WTC11 (cell line): ENCODE measurements at regions not wholly inside any gene's neighbourhood (a gene's known extent, or its start where the extent isn't known, plus 50 kb on each side); places are given as distances from the start of the nearest gene placed in this dataset.
"Not testable (repeated sequence)": the region's sequence is repeated elsewhere in the genome, so short reads cannot be mapped to it uniquely, and the experiment has no call there.

Source experiments
- ATAC-seq: fragments of 200-7000 bp; cut with Tn5 transposase; 2 replicates; pipeline ENCODE4 v1.10.0; 2021; ENCODE audit warnings: mild to moderate bottlenecking, moderate library complexity
- CTCF ChIA-PET: fragments of 300-600 bp; sonication (Branson Sonifier 250); formaldehyde crosslinking; loops from one replicate; lab custom pipeline; 2021; ENCODE audit warnings: antibody characterized with exemption; lab: Charles Lee
- POLR2A ChIA-PET: fragments of 350-600 bp; sonication (Branson Sonifier 250); formaldehyde crosslinking; loops from one replicate; lab custom pipeline; 2021; ENCODE audit warnings: antibody characterized with exemption; lab: Charles Lee
- DNase-seq: peaks from one replicate; pipeline ENCODE4 v3.0.0; 2021; ENCODE audit warnings: low spot score
- H3K27ac Mint-ChIP-seq: 2 replicates; pipeline ENCODE4 v1.8.0; 2021; ENCODE audit warnings: mixed read lengths
- H3K27me3 Mint-ChIP-seq: 2 replicates; pipeline ENCODE4 v1.8.0; 2021; ENCODE audit warnings: low read depth, mild to moderate bottlenecking, moderate library complexity, mixed read lengths
- H3K36me3 Mint-ChIP-seq: 2 replicates; pipeline ENCODE4 v1.8.0; 2021; ENCODE audit warnings: mixed read lengths
- H3K4me1 Mint-ChIP-seq: 2 replicates; pipeline ENCODE4 v1.8.0; 2022; ENCODE audit warnings: mixed read lengths
- H3K4me3 Mint-ChIP-seq: 2 replicates; pipeline ENCODE4 v1.8.0; 2021; ENCODE audit warnings: mild to moderate bottlenecking, moderate library complexity, mixed read lengths
- H3K9me3 Mint-ChIP-seq: 2 replicates; pipeline ENCODE4 v1.8.0; 2021; ENCODE audit warnings: mixed read lengths
- ATF1 ChIP-seq: sonication (generic); formaldehyde crosslinking; IDR thresholded peaks from 2 replicates; pipeline ENCODE4 v1.8.1; 2023; ENCODE audit warnings: mild to moderate bottlenecking, moderate library complexity, missing genetic modification reagents
- EMX1 ChIP-seq: fragments of 250-450 bp; sonication (Bioruptor Pico); IDR thresholded peaks from 2 replicates; pipeline ENCODE4 v1.8.0; 2021; ENCODE audit warnings: mild to moderate bottlenecking
- GTF2I ChIP-seq: fragments of 250-450 bp; sonication (Bioruptor Pico); conservative IDR thresholded peaks from 2 replicates; pipeline ENCODE4 v1.4.0; 2021; ENCODE audit warnings: mild to moderate bottlenecking
- JAZF1 ChIP-seq: fragments of 250-450 bp; sonication (Bioruptor Pico); IDR thresholded peaks from 2 replicates; pipeline ENCODE4 v1.9.0; 2021; ENCODE audit warnings: moderate library complexity, mild to moderate bottlenecking, inconsistent platforms
- MXD4 ChIP-seq: fragments of 250-450 bp; sonication (Bioruptor Pico); IDR thresholded peaks from 2 replicates; pipeline ENCODE4 v1.8.0; 2021; ENCODE audit warnings: mild to moderate bottlenecking, moderate library complexity, borderline replicate concordance
- NR1H2 ChIP-seq: sonication (generic); formaldehyde crosslinking; IDR thresholded peaks from 2 replicates; pipeline ENCODE4 v1.9.0; 2021; ENCODE audit warnings: mild to moderate bottlenecking, moderate library complexity, missing genetic modification reagents
- SOX15 ChIP-seq: fragments of 250-450 bp; sonication (Bioruptor Pico); IDR thresholded peaks from 2 replicates; pipeline ENCODE4 v1.9.0; 2021; ENCODE audit warnings: mild to moderate bottlenecking
- SP1 ChIP-seq: sonication (generic); formaldehyde crosslinking; conservative IDR thresholded peaks from 2 replicates; pipeline ENCODE4 v1.8.1; 2022; ENCODE audit warnings: missing genetic modification reagents
- TF ChIP-seq, protein P1 (sequence below): sonication (generic); formaldehyde crosslinking; IDR thresholded peaks from 2 replicates; pipeline ENCODE4 v1.8.0; 2022; ENCODE audit warnings: mild to moderate bottlenecking, missing genetic modification reagents
- TF ChIP-seq, protein P2 (sequence below): fragments of 200-600 bp; IDR thresholded peaks from 2 replicates; pipeline ENCODE4 v1.8.0; 2022; ENCODE audit warnings: antibody characterized with exemption
- TF ChIP-seq, protein P3 (sequence below): sonication (generic); formaldehyde crosslinking; conservative IDR thresholded peaks from 2 replicates; pipeline ENCODE4 v1.8.1; 2022; ENCODE audit warnings: mild to moderate bottlenecking, missing genetic modification reagents
- TF ChIP-seq, protein P4 (sequence below): sonication (generic); formaldehyde crosslinking; IDR thresholded peaks from 2 replicates; pipeline ENCODE4 v1.8.0; 2022; ENCODE audit warnings: mild to moderate bottlenecking, missing genetic modification reagents
- TF ChIP-seq, protein P5 (sequence below): sonication (generic); formaldehyde crosslinking; IDR thresholded peaks from 2 replicates; pipeline ENCODE4 v1.8.1; 2022; ENCODE audit warnings: mild to moderate bottlenecking, missing genetic modification reagents, moderate library complexity, borderline replicate concordance
- TF ChIP-seq, protein P6 (sequence below): fragments of 250-450 bp; sonication (Bioruptor Pico); IDR thresholded peaks from 2 replicates; pipeline ENCODE4 v1.9.0; 2021; ENCODE audit warnings: mild to moderate bottlenecking
- TF ChIP-seq, protein P7 (sequence below): sonication (generic); formaldehyde crosslinking; IDR thresholded peaks from 2 replicates; pipeline ENCODE4 v1.8.0; 2023; ENCODE audit warnings: mild to moderate bottlenecking, missing genetic modification reagents

DNA sequence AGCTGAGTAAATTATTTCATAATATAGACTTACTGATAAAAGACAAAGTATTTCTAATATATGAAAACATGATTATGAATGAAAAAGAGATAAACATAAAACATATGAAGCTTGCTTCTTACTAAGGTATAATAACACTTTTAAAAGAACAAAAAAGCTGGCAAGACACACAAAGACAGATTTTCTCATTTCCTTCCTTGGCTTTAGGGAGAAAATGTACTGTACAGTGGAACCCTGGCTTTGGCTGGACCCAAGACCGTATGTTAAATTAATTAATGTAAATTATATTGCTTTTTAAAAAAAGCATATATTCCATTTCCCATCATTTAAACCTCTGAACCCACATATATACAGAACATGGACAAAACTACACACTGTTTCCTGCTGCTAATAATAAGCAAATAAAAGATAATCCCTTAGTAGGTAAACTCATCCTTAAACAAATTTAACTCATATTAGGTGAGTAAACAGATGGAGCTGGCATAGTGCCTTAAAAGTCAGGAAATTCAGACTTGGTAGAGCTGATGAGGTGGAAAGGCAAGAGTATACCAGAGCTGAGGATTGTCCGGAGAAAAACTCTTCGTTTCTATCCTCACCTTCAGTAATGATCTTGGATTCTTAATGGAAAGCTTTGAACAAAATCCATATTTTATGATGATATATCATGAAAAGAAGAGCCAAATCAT is 1016.4 kb upstream of the KCND2 start (continued):
- no peak for TF ChIP-seq ATF1 (CRISPR knock-in tag)
- no peak for TF ChIP-seq EMX1 (CRISPR knock-in tag)
- TF ChIP-seq, protein P1, sequence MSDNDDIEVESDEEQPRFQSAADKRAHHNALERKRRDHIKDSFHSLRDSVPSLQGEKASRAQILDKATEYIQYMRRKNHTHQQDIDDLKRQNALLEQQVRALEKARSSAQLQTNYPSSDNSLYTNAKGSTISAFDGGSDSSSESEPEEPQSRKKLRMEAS (CRISPR knock-in tag), result no peak
- no peak for TF ChIP-seq SP1 (CRISPR knock-in tag)
- no peak for TF ChIP-seq NR1H2 (CRISPR knock-in tag)
- TF ChIP-seq, all 79 proteins: peak for 0

DNA sequence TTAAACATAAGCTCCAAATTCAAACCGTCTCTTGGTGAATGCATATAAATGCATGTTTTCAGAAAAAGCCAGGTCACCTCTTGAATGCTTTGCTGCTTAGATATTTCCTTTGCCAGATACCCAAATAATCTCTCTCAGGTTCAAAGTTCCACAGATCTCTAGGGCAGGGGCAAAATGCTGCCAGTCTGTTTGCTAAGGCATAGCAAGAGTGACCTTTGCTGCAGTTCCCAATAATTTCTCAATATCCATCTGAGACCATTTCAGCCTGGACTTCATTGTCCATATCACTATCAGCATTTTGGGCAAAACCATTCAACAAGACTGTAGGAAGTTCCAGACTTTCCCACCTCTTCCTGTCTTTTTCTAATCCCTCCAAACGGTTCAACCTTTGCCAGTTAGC is 1006.2 kb upstream of the KCND2 start:
- H3K27me3 Mint-ChIP-seq, H3K4me1 Mint-ChIP-seq, H3K27ac Mint-ChIP-seq, H3K36me3 Mint-ChIP-seq, H3K4me3 Mint-ChIP-seq, H3K9me3 Mint-ChIP-seq, ATAC-seq, CTCF ChIA-PET, POLR2A ChIA-PET, DNase-seq: not testable (repeated sequence)

DNA sequence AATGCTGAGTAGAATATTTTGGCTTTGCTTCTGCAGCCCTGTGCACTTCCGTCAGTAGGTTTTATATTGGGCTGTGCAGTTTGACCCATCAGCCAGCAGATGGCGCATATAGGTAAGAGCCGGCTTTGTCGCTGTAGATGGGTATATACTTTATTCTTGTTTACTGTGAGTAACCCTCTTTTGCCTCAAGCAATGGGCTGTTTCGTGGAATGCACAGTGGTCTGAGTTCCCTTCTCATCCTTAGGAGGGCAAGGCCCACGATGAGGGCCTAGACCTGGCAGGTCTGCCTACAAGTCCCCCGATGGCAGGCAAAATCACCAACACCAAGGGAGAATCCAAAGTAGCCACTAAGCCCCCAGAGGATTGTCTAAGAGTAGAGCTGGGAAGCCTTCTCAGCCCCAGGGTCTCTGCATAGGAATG is 1002.9 kb upstream of the KCND2 start:
- H3K9me3 Mint-ChIP-seq, result no peaks in the 10 kb centered on the region
- H3K4me1 Mint-ChIP-seq, result peaks cover 2% of the 10 kb centered on the region; the same call in 1 of the 2 replicates
- H3K36me3 Mint-ChIP-seq, result no peaks in the 10 kb centered on the region
- CTCF ChIA-PET, result interaction anchor here (0.7 kb wide), 1 partner anchor 212 kb away, joined by 7 read pairs; no protein-coding TSS in a partner anchor
- TF ChIP-seq, protein P2, sequence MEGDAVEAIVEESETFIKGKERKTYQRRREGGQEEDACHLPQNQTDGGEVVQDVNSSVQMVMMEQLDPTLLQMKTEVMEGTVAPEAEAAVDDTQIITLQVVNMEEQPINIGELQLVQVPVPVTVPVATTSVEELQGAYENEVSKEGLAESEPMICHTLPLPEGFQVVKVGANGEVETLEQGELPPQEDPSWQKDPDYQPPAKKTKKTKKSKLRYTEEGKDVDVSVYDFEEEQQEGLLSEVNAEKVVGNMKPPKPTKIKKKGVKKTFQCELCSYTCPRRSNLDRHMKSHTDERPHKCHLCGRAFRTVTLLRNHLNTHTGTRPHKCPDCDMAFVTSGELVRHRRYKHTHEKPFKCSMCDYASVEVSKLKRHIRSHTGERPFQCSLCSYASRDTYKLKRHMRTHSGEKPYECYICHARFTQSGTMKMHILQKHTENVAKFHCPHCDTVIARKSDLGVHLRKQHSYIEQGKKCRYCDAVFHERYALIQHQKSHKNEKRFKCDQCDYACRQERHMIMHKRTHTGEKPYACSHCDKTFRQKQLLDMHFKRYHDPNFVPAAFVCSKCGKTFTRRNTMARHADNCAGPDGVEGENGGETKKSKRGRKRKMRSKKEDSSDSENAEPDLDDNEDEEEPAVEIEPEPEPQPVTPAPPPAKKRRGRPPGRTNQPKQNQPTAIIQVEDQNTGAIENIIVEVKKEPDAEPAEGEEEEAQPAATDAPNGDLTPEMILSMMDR, result peak; percentile 81
- TF ChIP-seq JAZF1, result no peak
- TF ChIP-seq, all 79 proteins: peak for 1
- no peak overlapping the region for H3K4me3 Mint-ChIP-seq
- DNase-seq (peak; percentile 53), ATAC-seq (peak; percentile 96)
- POLR2A ChIA-PET, result no interaction called here
- no peak overlapping the region for H3K27ac Mint-ChIP-seq
- no peaks in the 10 kb centered on the region for H3K27me3 Mint-ChIP-seq

DNA sequence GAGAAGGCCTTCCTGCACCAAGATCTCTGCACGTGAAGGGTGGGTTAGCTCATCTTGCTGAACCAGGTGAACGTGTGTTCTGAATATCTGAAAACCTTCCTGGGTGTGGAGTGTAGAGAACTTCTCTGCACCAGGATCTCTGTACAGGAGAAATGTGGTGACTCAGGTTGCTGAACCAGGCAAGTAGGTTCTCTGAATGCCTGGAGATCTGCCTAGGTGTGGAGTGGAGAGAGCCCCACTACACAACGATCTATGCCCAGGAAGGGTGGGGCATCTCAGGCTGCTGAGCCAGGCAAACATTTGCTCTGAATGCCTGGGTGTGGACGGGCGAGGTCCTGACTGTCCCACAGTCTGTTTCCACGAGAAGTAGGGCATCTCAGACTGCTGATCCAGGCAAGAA is 1002.3 kb upstream of the KCND2 start:
- no peaks in the 10 kb centered on the region for H3K36me3 Mint-ChIP-seq
- no peaks in the 10 kb centered on the region for H3K27me3 Mint-ChIP-seq
- no peak for DNase-seq
- TF ChIP-seq, protein P3, sequence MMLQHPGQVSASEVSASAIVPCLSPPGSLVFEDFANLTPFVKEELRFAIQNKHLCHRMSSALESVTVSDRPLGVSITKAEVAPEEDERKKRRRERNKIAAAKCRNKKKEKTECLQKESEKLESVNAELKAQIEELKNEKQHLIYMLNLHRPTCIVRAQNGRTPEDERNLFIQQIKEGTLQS (CRISPR knock-in tag), result no peak
- no peak for TF ChIP-seq GTF2I (CRISPR knock-in tag)
- TF ChIP-seq, protein P4, sequence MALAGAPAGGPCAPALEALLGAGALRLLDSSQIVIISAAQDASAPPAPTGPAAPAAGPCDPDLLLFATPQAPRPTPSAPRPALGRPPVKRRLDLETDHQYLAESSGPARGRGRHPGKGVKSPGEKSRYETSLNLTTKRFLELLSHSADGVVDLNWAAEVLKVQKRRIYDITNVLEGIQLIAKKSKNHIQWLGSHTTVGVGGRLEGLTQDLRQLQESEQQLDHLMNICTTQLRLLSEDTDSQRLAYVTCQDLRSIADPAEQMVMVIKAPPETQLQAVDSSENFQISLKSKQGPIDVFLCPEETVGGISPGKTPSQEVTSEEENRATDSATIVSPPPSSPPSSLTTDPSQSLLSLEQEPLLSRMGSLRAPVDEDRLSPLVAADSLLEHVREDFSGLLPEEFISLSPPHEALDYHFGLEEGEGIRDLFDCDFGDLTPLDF (CRISPR knock-in tag), result no peak
- ATAC-seq, result no peak
- H3K9me3 Mint-ChIP-seq, result no peaks in the 10 kb centered on the region
- ChIA-PET POLR2A (no interaction called here), CTCF (interaction anchor here (0.7 kb wide), 1 partner anchor 211 kb away, joined by 7 read pairs; no protein-coding TSS in a partner anchor)
- no peak overlapping the region for H3K4me3 Mint-ChIP-seq
- no peak overlapping the region for H3K27ac Mint-ChIP-seq
- peaks cover 2% of the 10 kb centered on the region; the same call in 1 of the 2 replicates for H3K4me1 Mint-ChIP-seq

DNA sequence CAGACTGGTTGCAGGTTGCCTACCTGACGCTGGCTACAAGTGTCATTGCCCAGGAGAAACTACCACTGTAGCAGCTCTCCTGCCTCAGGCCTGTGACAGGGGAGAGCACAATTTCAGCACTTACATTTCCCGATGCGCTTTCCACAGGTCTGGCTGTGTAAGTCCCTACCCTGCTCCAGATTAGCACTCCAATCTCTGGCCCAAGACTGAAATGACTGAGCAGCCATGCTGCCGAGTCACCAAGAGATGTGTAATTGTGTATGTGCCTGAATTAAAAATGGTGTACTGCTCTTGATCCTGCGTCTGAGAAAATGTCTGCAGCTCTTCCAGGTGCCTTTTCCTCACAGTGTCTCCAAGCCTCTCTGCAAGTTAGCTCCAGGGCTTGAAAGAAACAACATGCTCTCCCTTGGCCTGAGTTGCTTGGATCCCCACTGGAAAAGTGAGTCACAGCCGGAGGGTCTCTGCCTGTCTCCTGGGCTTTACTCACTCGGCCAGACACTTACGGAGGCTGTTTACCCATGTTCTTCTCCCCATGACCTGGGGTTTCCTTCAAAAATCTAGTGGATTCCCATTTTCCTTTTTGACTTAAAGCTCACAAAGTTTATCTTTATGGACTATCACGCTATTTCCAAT is 1001.7 kb upstream of the KCND2 start:
- Mint-ChIP-seq H3K4me3 (no peak overlapping the region), H3K36me3 (no peaks in the 10 kb centered on the region), H3K4me1 (peaks cover 2% of the 10 kb centered on the region; the same call in 1 of the 2 replicates), H3K27me3 (no peaks in the 10 kb centered on the region), H3K27ac (no peak overlapping the region), H3K9me3 (no peaks in the 10 kb centered on the region)
- POLR2A ChIA-PET, result no interaction called here
- ATAC-seq (no peak), DNase-seq (no peak)
- CTCF ChIA-PET, result no interaction called here
- no peak for TF ChIP-seq SOX15
- TF ChIP-seq, protein P5, sequence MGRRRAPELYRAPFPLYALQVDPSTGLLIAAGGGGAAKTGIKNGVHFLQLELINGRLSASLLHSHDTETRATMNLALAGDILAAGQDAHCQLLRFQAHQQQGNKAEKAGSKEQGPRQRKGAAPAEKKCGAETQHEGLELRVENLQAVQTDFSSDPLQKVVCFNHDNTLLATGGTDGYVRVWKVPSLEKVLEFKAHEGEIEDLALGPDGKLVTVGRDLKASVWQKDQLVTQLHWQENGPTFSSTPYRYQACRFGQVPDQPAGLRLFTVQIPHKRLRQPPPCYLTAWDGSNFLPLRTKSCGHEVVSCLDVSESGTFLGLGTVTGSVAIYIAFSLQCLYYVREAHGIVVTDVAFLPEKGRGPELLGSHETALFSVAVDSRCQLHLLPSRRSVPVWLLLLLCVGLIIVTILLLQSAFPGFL (CRISPR knock-in tag), result no peak
- TF ChIP-seq, protein P6, sequence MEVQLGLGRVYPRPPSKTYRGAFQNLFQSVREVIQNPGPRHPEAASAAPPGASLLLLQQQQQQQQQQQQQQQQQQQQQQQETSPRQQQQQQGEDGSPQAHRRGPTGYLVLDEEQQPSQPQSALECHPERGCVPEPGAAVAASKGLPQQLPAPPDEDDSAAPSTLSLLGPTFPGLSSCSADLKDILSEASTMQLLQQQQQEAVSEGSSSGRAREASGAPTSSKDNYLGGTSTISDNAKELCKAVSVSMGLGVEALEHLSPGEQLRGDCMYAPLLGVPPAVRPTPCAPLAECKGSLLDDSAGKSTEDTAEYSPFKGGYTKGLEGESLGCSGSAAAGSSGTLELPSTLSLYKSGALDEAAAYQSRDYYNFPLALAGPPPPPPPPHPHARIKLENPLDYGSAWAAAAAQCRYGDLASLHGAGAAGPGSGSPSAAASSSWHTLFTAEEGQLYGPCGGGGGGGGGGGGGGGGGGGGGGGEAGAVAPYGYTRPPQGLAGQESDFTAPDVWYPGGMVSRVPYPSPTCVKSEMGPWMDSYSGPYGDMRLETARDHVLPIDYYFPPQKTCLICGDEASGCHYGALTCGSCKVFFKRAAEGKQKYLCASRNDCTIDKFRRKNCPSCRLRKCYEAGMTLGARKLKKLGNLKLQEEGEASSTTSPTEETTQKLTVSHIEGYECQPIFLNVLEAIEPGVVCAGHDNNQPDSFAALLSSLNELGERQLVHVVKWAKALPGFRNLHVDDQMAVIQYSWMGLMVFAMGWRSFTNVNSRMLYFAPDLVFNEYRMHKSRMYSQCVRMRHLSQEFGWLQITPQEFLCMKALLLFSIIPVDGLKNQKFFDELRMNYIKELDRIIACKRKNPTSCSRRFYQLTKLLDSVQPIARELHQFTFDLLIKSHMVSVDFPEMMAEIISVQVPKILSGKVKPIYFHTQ (CRISPR knock-in tag), result no peak
- TF ChIP-seq MXD4 (CRISPR knock-in tag), result no peak
- TF ChIP-seq, protein P7, sequence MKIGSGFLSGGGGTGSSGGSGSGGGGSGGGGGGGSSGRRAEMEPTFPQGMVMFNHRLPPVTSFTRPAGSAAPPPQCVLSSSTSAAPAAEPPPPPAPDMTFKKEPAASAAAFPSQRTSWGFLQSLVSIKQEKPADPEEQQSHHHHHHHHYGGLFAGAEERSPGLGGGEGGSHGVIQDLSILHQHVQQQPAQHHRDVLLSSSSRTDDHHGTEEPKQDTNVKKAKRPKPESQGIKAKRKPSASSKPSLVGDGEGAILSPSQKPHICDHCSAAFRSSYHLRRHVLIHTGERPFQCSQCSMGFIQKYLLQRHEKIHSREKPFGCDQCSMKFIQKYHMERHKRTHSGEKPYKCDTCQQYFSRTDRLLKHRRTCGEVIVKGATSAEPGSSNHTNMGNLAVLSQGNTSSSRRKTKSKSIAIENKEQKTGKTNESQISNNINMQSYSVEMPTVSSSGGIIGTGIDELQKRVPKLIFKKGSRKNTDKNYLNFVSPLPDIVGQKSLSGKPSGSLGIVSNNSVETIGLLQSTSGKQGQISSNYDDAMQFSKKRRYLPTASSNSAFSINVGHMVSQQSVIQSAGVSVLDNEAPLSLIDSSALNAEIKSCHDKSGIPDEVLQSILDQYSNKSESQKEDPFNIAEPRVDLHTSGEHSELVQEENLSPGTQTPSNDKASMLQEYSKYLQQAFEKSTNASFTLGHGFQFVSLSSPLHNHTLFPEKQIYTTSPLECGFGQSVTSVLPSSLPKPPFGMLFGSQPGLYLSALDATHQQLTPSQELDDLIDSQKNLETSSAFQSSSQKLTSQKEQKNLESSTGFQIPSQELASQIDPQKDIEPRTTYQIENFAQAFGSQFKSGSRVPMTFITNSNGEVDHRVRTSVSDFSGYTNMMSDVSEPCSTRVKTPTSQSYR (CRISPR knock-in tag), result no peak
